ENCODE measurements at regions not wholly inside any gene's neighbourhood (a gene's known extent, or its start where the extent isn't known, plus 50 kb on each side); places are given as distances from the start of the nearest gene placed in this dataset.

DNA sequence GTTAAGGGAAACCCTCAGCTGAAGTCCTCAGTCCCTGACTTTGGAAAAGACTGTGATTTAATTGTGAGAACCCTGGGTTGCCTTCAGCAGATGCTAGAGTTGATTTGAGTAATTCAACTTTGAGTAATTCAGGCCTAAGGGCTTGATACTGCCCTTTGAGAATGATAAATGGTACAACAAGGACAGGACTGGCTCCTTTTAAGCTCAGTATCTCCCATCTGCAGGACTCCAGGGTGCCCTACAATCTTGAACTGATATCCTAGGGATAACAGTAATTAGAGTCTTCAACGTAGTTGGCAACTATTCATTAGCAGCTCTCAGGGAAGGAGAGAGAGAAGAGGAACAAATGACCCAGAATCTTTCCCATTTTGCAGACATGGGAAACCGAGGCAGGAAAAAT is 186.4 kb downstream of the GATA3 start:
- TF ChIP-seq, protein P1, sequence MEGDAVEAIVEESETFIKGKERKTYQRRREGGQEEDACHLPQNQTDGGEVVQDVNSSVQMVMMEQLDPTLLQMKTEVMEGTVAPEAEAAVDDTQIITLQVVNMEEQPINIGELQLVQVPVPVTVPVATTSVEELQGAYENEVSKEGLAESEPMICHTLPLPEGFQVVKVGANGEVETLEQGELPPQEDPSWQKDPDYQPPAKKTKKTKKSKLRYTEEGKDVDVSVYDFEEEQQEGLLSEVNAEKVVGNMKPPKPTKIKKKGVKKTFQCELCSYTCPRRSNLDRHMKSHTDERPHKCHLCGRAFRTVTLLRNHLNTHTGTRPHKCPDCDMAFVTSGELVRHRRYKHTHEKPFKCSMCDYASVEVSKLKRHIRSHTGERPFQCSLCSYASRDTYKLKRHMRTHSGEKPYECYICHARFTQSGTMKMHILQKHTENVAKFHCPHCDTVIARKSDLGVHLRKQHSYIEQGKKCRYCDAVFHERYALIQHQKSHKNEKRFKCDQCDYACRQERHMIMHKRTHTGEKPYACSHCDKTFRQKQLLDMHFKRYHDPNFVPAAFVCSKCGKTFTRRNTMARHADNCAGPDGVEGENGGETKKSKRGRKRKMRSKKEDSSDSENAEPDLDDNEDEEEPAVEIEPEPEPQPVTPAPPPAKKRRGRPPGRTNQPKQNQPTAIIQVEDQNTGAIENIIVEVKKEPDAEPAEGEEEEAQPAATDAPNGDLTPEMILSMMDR (conservative IDR thresholded peaks at IDR 0.05 in 1 of 2, IDR thresholded peaks at IDR 0.05 in 1 of 2; ENCODE audit: extremely low read depth in 1 of 2, insufficient read depth in 1 of 2, low read depth in 1 of 2, low read length in 2 of 2): no peak
- TF ChIP-seq EZH2 (IDR thresholded peaks at IDR 0.05; ENCODE audit: borderline replicate concordance, low read length): no peak

Data from mammary epithelial cell (primary cell).